ENCODE measurements at regions not wholly inside any gene's neighbourhood (a gene's known extent, or its start where the extent isn't known, plus 50 kb on each side); places are given as distances from the start of the nearest gene placed in this dataset.
A peak's percentile ranks its signal among the peaks of the same experiment; 100 is the strongest.

GRCh38 chr17:77453613-77454241 is 313.0 kb downstream of the SEC14L1 start:
- WGBS (ENCODE audit: low lambda C conversion rate), result 2% methylated on average over 11 of the region's 15 CpGs
- Histone ChIP-seq H3K4me2 (ENCODE audit: low read depth, low read length) (peak overlapping the region; percentile 99), H3K4me1 (ENCODE audit: insufficient read depth, low read length) (peaks cover 81% of the 10 kb centered on the region), H4K20me1 (ENCODE audit: insufficient read depth, low read length) (peaks cover 49% of the 10 kb centered on the region), H2AFZ (ENCODE audit: low read length) (no peak overlapping the region), H3K36me3 (replicated peaks in 1 of 2; ENCODE audit: control insufficient read depth in 1 of 2, insufficient read depth in 2 of 2, low read length in 2 of 2) (peaks cover 6 to 22% of the 10 kb centered on the region in 2 experiments; a peak in 4 of 5 replicates), H3K27ac (ENCODE audit: extremely low read length, insufficient read depth, low read length) (peak overlapping the region; percentile 95), H3K4me3 (replicated peaks in 1 of 3; ENCODE audit: insufficient read depth in 1 of 3, low read depth in 2 of 3, low read length in 3 of 3) (peak overlapping the region; percentile 70 to 91 (median 79)), H3K9ac (ENCODE audit: insufficient read depth, low read depth, low read length) (peak overlapping the region; percentile 96), H3K9me3 (ENCODE audit: low read length) (no peaks in the 10 kb centered on the region), H3K27me3 (ENCODE audit: control insufficient read depth in 1 of 2, insufficient read depth in 2 of 2, low read length in 2 of 2) (no peaks in the 10 kb centered on the region; a peak in 1 of 5 replicates), H3K79me2 (ENCODE audit: insufficient read depth, low read length) (peaks cover 86% of the 10 kb centered on the region)
- FAIRE-seq (peak; percentile 81), DNase-seq (ENCODE audit: low spot score) (peak; percentile 98), ATAC-seq (peak; percentile 59)
- BruUV-seq (replicated peaks), result no TSS peak
- POLR2A ChIA-PET, result interaction anchor here (0.7 to 6.4 kb wide), 30 partner anchors 9 to 505 kb away, joined by 3 to 129 read pairs (median 4); partner anchors contain the start of gene TNRC6C
- intact Hi-C loops (cut with micrococcal nuclease; ENCODE audit: unreplicated experiment) (loop anchor here (5.0 kb wide), 1 partner anchor 166 kb away; no protein-coding TSS in a partner anchor), in situ Hi-C loops (cut with HindIII; ENCODE audit: extremely low pct_ligation_motif_present, low pct_unique_long_range_greater_than_20kb) (loop anchor here (5.0 kb wide), 1 partner anchor 166 kb away; no protein-coding TSS in a partner anchor)
- CTCF ChIA-PET (ENCODE audit: low intra/inter-chr PET ratio, low total read pairs), result no interaction called here
- TF ChIP-seq CEBPB (IDR thresholded peaks at IDR 0.05; ENCODE audit: borderline replicate concordance, low read depth, low read length), result peak; percentile 91
- peak; percentile 7; the same call in 1 of the 2 replicates for TF ChIP-seq RAD21 (CRISPR knock-in tag; IDR thresholded peaks at IDR 0.05)
- TF ChIP-seq SETDB1 (CRISPR knock-in tag; IDR thresholded peaks at IDR 0.05; ENCODE audit: borderline replicate concordance), result no peak
- TF ChIP-seq ZC3H13 (CRISPR knock-in tag; IDR thresholded peaks at IDR 0.05), result peak; percentile 50; the same call in 1 of the 2 replicates
- TF ChIP-seq ZNF598 (CRISPR knock-in tag; IDR thresholded peaks at IDR 0.05; ENCODE audit: borderline replicate concordance), result no peak
- TF ChIP-seq GMEB1 (CRISPR knock-in tag; IDR thresholded peaks at IDR 0.05; ENCODE audit: borderline replicate concordance), result peak; percentile 20
- TF ChIP-seq ZNF274 (CRISPR knock-in tag; IDR thresholded peaks at IDR 0.05), result 0 out of 2 replicates have a peak, but pooled peaks have one; percentile 20
- peak; percentile 88 for TF ChIP-seq ZNF607 (CRISPR knock-in tag; IDR thresholded peaks at IDR 0.05; ENCODE audit: borderline replicate concordance)
- peak; percentile 82 for TF ChIP-seq SKI (IDR thresholded peaks at IDR 0.05; ENCODE audit: partially characterized antibody)
- peak; percentile 57; the same call in 1 of the 2 replicates for TF ChIP-seq RFXAP (CRISPR knock-in tag; IDR thresholded peaks at IDR 0.05; ENCODE audit: borderline replicate concordance)
- peak; percentile 71; the same call in 1 of the 2 replicates for TF ChIP-seq ZNF878 (CRISPR knock-in tag; IDR thresholded peaks at IDR 0.05)
- no peak for TF ChIP-seq EED (CRISPR knock-in tag; IDR thresholded peaks at IDR 0.05)
- peak; percentile 78; the same call in 1 of the 2 replicates for TF ChIP-seq SNAI1 (CRISPR knock-in tag; IDR thresholded peaks at IDR 0.05; ENCODE audit: borderline replicate concordance)
- TF ChIP-seq ZNF326 (CRISPR knock-in tag; IDR thresholded peaks at IDR 0.05; ENCODE audit: borderline replicate concordance), result no peak
- peak; percentile 78 for TF ChIP-seq ARID5B (CRISPR knock-in tag; IDR thresholded peaks at IDR 0.05)
- TF ChIP-seq TEAD3 (CRISPR knock-in tag; optimal IDR thresholded peaks at IDR 0.05; ENCODE audit: borderline replicate concordance), result peak; percentile 60
- TF ChIP-seq TOE1 (CRISPR knock-in tag; IDR thresholded peaks at IDR 0.05), result peak; percentile 53; the same call in 1 of the 2 replicates
- TF ChIP-seq MTA1 (CRISPR knock-in tag; IDR thresholded peaks at IDR 0.05; ENCODE audit: borderline replicate concordance), result peak; percentile 67; the same call in 1 of the 2 replicates

All from HepG2 (cell line).